KMS-11 (cell line): ENCODE measurements at regions not wholly inside any gene's neighbourhood (a gene's known extent, or its start where the extent isn't known, plus 50 kb on each side); places are given as distances from the start of the nearest gene placed in this dataset.

Experiments
- H2AFZ ChIP-seq: fragments of 200-600 bp; sonication (generic); 2 replicates; pipeline ENCODE4 v1.6.1; 2016; ENCODE audit warnings: antibody characterized with exemption, mixed run types, low read depth
- H3K27ac ChIP-seq: fragments of 200-600 bp; sonication (generic); 2 replicates; pipeline ENCODE4 v1.6.1; 2016; ENCODE audit warnings: mild to moderate bottlenecking, mixed run types
- H3K27me3 ChIP-seq: fragments of 200-600 bp; sonication (generic); 2 replicates; pipeline ENCODE4 v1.6.1; 2017; ENCODE audit warnings: mild to moderate bottlenecking, low read depth, mixed run types, moderate library complexity; ENCODE audit not compliant: insufficient read depth
- H3K36me3 ChIP-seq: fragments of 200-600 bp; sonication (generic); 2 replicates; pipeline ENCODE4 v1.6.1; 2017; ENCODE audit warnings: mild to moderate bottlenecking, mixed run types; ENCODE audit not compliant: insufficient read depth
- H3K4me1 ChIP-seq: fragments of 200-600 bp; sonication (generic); 2 replicates; pipeline ENCODE4 v1.6.1; 2016; ENCODE audit warnings: mild to moderate bottlenecking, low read depth, mixed run types; ENCODE audit not compliant: poor library complexity, severe bottlenecking
- H3K4me2 ChIP-seq: fragments of 200-600 bp; sonication (generic); 2 replicates; pipeline ENCODE4 v1.7.0; 2016; ENCODE audit warnings: mild to moderate bottlenecking, mixed run types
- H3K4me3 ChIP-seq: fragments of 200-600 bp; sonication (generic); IDR thresholded peaks from 2 replicates; pipeline ENCODE4 v1.6.1; 2017; ENCODE audit warnings: low read depth, low read length, mixed read lengths; ENCODE audit not compliant: insufficient read depth
- H3K79me2 ChIP-seq: fragments of 200-600 bp; sonication (generic); 2 replicates; pipeline ENCODE4 v1.6.1; 2016; ENCODE audit warnings: low read depth, mixed run types; ENCODE audit not compliant: insufficient read depth
- H3K9ac ChIP-seq: fragments of 200-600 bp; sonication (generic); 2 replicates; pipeline ENCODE4 v1.6.1; 2016; ENCODE audit warnings: mild to moderate bottlenecking, mixed run types
- H4K20me1 ChIP-seq: fragments of 200-600 bp; sonication (generic); 2 replicates; pipeline ENCODE4 v1.6.1; 2016; ENCODE audit warnings: mild to moderate bottlenecking, mixed run types; ENCODE audit not compliant: insufficient read depth
- TF ChIP-seq, protein P1 (sequence below): fragments of 200-600 bp; sonication (generic); conservative IDR thresholded peaks from 2 replicates; pipeline ENCODE4 v1.6.1; 2017; ENCODE audit warnings: low read depth, mild to moderate bottlenecking, antibody characterized with exemption, low read length, moderate library complexity, mixed read lengths

DNA sequence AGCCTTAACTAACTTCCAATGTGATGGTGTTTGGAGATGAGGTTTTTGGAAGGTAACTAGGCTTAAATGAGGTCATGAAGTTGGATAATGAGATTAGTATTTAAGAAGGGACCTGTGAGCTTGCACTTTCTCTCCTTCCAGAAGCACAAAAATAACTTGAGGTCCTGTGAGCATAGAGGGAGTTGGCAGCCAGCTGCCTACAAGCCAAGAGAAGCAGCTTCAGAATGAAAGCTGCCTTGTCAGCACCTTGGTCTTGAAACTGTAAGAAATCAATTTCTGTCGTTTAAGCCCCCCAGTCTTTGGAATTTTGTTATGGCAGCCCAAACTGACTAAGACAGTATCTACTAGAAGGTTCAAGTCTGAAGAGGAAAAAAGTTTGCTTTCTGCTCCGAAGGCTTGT is 280.2 kb upstream of the GALNTL6 start:
- no peak overlapping the region for H3K4me3 ChIP-seq
- no peaks in the 10 kb centered on the region for H4K20me1 ChIP-seq
- H3K9ac ChIP-seq: no peak overlapping the region
- no peaks in the 10 kb centered on the region for H3K36me3 ChIP-seq
- H3K27me3 ChIP-seq: no peaks in the 10 kb centered on the region
- H3K27ac ChIP-seq: no peak overlapping the region
- H3K4me2 ChIP-seq: peak overlapping the region; percentile 19
- TF ChIP-seq, protein P1, sequence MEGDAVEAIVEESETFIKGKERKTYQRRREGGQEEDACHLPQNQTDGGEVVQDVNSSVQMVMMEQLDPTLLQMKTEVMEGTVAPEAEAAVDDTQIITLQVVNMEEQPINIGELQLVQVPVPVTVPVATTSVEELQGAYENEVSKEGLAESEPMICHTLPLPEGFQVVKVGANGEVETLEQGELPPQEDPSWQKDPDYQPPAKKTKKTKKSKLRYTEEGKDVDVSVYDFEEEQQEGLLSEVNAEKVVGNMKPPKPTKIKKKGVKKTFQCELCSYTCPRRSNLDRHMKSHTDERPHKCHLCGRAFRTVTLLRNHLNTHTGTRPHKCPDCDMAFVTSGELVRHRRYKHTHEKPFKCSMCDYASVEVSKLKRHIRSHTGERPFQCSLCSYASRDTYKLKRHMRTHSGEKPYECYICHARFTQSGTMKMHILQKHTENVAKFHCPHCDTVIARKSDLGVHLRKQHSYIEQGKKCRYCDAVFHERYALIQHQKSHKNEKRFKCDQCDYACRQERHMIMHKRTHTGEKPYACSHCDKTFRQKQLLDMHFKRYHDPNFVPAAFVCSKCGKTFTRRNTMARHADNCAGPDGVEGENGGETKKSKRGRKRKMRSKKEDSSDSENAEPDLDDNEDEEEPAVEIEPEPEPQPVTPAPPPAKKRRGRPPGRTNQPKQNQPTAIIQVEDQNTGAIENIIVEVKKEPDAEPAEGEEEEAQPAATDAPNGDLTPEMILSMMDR: no peak
- H3K4me1 ChIP-seq: peaks cover 11% of the 10 kb centered on the region
- H2AFZ ChIP-seq: peak overlapping the region; percentile 2; the same call in 1 of the 2 replicates
- H3K79me2 ChIP-seq: no peaks in the 10 kb centered on the region

DNA sequence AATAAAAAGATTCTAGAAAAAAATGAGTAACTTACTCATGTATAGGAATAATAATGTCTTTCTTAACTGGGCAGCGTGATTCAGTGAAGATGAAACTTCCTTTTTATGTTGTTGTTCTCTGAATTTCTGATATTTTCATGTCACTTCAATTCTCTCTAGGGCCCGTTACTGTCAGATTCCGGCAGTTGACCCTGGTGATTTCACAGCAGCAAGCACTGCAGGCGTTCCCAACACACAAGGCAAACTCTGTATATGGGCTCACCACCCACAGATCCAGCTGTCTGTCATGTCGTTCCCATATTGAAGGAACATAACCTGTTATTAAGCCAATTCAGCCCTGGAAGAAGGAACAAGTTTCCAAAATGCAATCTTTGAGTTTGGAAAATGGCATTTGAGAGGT is 288.3 kb upstream of the GALNTL6 start:
- H3K79me2 ChIP-seq: no peaks in the 10 kb centered on the region
- no peaks in the 10 kb centered on the region for H4K20me1 ChIP-seq
- H3K27ac ChIP-seq: no peak overlapping the region
- no peaks in the 10 kb centered on the region for H3K36me3 ChIP-seq
- H2AFZ ChIP-seq: no peak overlapping the region
- H3K9ac ChIP-seq: no peak overlapping the region
- no peak overlapping the region for H3K4me3 ChIP-seq
- TF ChIP-seq, protein P1: no peak
- no peaks in the 10 kb centered on the region for H3K4me1 ChIP-seq
- H3K27me3 ChIP-seq: no peaks in the 10 kb centered on the region
- H3K4me2 ChIP-seq: no peak overlapping the region

DNA sequence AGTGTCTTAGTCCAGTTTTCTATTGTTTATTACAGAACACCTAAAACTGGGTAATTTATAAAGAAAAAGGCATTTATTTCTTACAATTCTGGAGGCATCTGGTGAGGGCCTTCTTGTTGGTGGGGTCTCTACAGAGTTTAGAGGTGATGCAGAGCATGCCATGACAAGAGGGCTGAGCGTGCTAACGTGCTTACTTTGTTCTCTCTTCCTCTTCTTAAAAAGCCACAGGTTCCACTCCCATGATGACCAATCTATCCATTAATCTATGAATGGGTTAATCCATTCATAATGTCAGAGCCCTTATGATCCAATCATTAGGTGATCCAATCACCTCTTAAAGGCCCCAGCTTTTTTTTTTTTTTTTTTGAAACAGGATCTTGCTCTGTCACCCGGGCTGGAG is 291.5 kb upstream of the GALNTL6 start:
- H3K9ac ChIP-seq: no peak overlapping the region
- H3K36me3 ChIP-seq: no peaks in the 10 kb centered on the region
- no peaks in the 10 kb centered on the region for H3K79me2 ChIP-seq
- no peak overlapping the region for H2AFZ ChIP-seq
- no peak overlapping the region for H3K4me3 ChIP-seq
- H4K20me1 ChIP-seq: no peaks in the 10 kb centered on the region
- no peaks in the 10 kb centered on the region for H3K4me1 ChIP-seq
- no peaks in the 10 kb centered on the region for H3K27me3 ChIP-seq
- TF ChIP-seq, protein P1: no peak
- no peak overlapping the region for H3K4me2 ChIP-seq
- no peak overlapping the region for H3K27ac ChIP-seq

DNA sequence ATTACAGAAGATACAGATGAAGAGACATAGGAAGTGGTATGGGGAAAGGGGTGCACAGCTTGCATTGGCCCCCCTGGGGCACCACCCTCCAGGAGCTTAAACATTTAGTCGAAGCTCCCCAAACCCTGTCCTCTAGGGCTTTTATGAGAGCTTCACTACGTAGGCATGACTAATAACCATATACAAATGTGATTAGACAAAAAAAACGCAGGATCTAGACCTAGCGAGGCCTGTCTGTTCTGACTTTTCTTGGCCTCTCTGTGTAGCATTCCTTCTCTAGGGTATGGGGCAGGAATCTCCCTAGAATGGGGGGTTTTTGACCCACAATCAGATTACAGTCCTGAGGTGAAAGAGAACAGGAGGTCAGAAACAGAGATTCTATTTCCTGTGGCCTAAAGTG is 293.7 kb upstream of the GALNTL6 start:
- no peak overlapping the region for H3K27ac ChIP-seq
- TF ChIP-seq, protein P1: no peak
- no peaks in the 10 kb centered on the region for H3K4me1 ChIP-seq
- H3K36me3 ChIP-seq: no peaks in the 10 kb centered on the region
- no peaks in the 10 kb centered on the region for H3K27me3 ChIP-seq
- no peak overlapping the region for H3K4me3 ChIP-seq
- H3K4me2 ChIP-seq: no peak overlapping the region
- no peak overlapping the region for H3K9ac ChIP-seq
- H2AFZ ChIP-seq: no peak overlapping the region
- H3K79me2 ChIP-seq: no peaks in the 10 kb centered on the region
- no peaks in the 10 kb centered on the region for H4K20me1 ChIP-seq
